RKO (cell line): ENCODE measurements at regions not wholly inside any gene's neighbourhood (a gene's known extent, or its start where the extent isn't known, plus 50 kb on each side); places are given as distances from the start of the nearest gene placed in this dataset.
"Not testable (repeated sequence)": the region's sequence is repeated elsewhere in the genome, so short reads cannot be mapped to it uniquely, and the experiment has no call there.

Source experiments
- DNase-seq: peaks from one replicate; pipeline ENCODE4 v3.0.0-alpha.2; 2016; ENCODE audit warnings: low spot score

DNA sequence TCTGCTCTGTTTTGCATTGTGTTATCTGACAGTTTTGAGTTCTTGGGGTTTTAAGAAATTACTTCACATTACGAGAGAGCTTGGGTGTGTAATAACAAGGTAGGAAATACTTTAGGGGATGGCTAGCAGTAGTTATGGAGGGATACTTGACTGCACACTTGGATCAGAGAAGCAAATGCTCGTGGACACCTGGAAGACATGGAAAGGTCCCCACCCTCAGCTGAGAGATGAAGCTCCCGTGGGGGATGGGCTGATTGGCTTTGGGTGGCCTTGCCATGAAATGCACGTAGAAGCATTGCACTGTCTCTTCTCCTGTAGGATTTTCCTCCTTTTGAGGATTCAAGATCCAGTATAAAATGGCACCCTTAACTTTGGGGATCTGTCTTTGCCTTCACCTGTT, 61.5 kb upstream of the UNC93A start:
- no peak for DNase-seq

DNA sequence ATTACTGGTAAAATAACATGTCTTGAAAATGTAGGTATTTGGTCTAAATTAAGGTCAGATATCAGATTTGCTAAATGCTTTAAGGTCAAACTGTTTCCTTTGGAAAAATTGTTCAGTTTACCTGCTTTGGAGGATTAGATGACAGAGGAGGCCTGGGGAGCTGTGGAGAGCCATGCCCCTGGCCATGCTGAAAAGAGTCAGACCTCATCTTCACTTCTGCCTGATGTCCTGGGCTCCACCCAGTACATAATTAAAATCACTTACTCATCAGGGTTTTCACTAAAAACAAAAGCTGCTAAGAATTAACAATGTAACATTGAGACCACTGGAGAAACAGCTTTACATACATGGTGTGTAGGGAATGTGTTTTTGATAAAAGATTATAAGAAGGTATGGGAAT, 60.8 kb upstream of the UNC93A start:
- no peak for DNase-seq

DNA sequence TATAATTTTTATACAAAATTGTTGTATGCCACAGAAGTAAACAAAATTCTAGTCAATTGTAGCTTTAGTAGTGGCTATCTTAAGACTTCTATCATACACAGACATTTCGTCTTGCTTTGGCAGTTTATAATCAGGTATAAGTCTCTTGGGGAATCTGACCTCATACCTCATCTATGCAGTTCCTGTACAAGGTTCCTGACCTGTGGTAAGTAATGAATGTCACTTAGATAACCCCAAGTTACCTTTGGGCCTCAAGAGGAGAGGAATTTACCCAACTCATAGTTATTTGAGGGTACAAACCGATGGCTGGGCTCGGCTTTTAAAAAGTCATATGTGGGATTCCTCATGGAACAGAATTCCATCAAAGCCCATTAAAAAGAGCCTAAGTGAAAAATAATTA, 58.8 kb upstream of the UNC93A start:
- no peak for DNase-seq

DNA sequence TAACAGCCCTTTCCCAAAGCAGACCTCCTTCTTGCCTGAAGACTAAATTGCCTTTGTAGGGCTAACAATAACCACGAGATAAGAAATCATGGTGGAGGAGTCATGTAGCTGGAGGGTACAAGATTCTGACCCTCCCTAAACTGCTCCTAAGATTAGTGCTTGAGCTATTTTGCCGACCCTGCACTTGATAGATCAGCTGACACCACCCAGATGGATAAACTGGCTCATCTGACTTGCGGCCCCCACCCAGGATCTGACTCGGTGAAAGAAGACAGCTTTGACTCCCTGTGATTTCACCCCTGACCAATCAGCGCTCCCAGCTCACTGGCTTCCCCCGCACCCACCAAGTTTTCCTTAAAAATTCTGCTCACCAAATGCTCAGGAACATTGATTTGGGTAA, 57.6 kb upstream of the UNC93A start:
- DNase-seq: no peak

DNA sequence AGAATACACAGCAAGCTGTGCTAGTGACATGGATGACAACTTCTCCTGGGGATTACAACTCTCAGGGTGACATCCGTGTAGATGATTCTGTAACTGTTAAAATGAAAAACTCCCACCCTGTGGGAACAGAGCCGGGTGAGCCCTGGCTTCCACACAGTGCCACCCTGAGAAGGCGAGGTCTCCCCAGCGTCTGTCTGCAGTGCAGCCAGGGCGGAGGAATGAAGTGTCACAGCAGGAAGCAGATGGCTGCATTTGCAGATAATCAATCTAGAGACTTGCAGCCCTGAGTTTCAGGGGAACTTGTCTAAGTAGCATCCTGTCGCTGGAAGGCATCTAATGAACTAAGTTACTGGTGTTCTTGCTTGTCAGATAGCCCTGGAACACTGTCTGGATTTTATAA, 56.5 kb upstream of the UNC93A start:
- DNase-seq: not testable (repeated sequence)

DNA sequence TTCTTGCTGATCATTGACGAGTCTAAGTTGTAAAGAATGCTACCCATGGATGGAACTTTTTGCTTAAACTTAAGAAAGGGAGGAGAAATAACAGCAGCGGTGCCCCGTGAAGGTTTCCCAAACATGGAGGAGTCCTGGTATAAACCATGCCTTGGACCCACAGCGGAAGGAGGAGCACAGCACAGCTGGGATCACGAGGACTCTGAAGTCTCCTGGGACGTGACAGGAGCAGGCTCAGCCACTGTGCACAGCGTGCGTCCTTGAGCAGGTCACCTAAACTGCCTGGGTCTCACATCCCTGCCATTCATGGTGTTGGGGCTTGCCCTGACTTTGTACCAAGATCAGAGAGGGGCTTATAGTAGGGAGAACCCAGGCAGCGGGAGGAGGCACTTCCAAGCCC, 56.1 kb upstream of the UNC93A start:
- DNase-seq: no peak

DNA sequence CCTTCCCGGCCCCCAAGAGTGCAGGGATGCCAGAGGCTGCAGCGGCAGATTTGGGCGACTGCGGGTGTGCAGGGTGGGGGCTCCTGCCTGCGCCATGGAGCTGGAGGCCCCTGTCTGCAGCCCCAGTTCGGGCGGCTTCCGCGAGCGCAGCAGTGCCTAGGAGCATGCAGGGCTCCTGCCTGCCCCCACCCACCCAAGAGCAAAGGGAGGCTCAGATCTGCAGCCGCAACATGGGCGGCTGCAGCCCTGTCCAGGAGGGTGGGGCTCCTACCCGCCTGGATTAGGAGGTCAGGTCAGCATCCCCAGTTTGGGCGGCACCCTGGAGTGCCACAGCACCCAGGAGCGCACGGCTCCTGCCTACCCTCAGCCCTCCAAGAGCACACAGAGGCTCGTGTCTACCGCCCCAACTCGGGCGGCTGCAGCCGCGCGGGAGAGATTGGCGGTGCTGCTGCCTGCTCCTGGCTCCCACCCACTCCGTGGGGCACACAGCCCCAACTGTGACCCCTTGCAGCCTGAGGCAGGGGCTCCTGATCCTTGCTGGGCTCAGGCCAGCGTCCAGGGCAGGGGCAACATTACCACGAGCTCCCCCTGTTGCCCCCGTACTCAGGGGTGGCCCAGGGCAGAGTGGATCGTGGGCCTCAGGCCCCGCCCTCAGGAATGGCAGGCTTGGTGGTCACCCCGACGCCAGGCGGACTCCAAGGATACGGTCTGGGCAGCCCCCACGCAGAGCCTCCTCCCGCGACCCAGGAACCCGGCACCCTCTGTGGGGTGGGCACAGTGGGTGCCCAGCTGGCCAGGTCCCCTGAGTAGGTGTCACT, 55.5 kb upstream of the UNC93A start:
- DNase-seq: no peak

DNA sequence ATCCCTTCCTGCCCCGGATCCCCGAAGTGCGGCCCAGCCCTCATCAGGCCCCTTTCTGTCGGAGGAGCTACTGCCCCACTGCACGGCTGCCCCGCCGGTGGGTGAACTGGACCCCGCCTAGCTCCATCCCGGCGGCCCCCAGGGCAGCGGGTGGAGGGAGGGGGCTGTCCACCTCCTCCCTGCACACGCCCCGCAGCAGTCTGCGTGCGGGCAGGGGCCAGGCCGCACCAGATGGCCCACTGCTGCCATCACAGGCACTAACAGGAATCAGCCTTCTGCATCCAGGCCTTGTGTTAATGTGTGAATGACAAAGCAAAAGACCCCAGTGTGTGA, 54.9 kb upstream of the UNC93A start:
- no peak for DNase-seq

DNA sequence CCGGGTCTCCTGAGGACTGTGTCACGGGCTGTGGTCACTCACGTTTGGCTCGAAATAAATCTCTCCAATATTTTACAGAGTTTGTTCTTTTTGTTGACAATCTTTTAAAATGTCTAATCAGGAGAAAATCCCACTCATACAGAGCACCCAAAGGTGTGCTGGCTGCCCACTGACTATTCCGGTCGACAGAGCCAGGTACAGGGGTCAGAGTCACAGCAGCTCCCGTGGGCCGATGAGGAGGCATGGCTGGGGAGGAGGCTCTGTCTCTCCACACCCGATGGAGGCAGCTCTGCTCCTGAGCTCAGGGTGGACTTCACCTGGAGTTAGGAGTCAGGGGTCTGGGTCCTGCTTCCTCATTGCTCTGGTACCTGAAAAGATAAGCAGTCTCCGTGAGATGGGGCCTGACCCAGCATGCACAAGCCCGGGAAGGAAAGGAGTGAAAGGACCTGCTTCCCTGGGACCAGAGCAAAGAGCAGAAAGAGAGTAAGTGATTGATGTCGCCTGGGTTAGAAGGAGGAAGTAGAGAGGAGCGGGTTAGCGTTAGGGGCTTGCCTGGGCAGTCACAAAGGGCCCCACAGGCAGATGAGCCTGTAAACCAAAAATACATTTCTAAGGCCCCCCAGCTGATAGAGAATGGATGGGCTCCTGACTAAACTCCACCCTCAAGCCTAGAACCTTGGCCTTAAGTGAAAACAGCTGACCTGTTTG, 53.5 kb upstream of the UNC93A start:
- DNase-seq: no peak

DNA sequence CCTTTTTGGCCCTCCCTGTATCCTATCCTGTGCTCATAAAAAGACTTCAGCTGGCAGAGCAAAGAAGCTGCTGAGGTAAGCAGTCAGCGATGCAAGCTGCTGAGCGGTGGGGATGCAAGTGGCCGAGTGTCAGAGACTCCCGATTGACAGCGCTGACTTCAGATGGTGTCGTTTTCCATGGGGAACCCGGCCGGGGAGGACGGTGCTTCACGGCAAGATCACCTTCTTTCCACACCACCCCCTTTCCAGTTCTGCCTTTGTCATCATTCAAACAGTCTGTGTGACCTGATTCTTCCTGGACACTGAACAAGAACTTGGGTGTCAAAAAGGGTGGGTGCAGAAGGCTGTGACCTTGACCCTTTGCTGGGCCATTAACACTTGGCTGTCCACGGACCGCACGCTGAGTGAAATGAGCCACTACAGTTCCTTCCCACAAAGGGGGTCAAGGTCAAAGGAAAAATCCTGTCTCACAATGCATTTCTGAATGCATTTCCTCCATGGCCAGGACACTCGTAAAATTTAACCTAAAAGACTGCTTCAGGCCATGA, 52.9 kb upstream of the UNC93A start:
- no peak for DNase-seq

DNA sequence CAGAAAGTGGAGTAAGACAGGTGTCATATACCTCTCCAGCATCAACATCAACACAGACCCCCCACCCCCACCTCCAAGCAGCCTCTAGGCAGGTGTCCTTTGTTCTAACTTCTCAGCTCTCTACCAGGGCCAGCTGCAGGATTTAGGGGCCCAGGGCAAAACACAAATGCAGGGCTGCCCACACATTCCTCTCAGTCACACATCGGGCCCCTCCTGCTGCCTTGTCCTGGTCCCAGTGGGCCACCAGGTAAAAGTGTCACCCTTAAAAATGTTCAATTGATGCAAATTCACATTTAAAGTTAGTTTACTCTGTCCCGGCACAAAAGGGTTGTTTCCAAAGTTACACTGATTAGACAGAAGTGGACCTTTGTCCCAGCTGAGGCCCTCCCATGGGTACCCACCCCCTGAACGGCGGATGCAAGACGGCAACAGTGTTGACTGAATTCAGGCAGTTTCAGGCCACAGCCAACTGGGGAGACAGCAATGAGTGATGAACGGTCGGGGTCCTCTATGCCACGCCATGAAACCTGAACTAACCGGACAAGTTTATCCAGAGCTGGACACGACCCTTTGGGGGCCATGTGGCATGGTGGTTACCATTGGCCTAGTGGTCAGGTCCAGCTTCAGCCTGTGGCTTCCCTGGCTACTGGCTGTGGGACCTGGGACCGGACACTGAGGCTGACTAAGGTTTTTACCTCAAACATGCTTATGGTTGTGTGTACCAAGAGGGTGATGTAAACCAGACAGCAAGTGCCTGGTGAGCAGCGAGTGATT, 52.2 kb upstream of the UNC93A start:
- no peak for DNase-seq

DNA sequence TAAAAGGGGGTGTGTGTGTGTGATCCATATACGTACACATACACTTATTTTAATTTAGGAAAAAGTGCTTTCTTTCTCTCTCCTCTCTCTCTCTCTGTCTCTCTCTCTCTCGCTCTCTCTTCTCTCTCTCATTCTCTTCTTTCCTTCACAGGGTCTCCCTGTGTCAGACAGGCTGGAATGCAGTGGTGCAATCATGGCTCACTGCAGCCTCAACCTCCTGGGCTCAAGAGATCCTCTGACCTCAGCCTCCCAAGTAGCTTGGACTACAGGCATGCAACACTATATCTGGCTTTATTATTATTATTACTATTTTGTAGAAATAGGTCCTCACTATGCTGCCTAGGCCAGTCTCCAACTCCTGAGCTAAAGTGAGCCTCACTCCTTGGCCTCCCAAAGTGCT, 51.6 kb upstream of the UNC93A start:
- DNase-seq: not testable (repeated sequence)

DNA sequence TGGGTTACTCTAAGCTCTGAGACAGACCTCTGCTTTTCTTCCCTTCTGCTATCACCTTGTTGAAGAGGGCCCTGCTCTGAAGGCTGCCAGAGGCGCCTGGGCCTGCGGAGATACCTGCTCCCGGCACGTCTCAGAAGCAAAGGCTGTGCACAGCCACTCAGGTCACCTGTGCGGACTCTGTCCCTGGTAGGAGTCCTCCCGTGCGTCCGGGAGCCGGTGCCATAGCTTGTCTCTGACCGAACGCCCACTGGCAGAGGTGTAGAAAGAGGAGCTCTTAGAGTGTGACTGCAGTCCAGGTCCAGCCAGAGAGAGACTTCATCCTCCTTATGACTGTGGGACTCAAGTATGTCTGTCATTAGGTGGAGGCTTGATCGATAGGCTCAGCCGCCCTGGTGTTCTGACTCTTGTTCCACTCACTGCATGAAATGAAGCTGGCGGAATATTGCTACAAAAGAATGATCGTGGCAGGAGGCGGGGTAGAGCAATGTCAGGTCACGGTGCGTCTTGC, 51.0 kb upstream of the UNC93A start:
- DNase-seq: no peak
